Kidney capillary endothelial cell (primary cell): ENCODE measurements at regions not wholly inside any gene's neighbourhood (a gene's known extent, or its start where the extent isn't known, plus 50 kb on each side); places are given as distances from the start of the nearest gene placed in this dataset.
A peak's percentile ranks its signal among the peaks of the same experiment; 100 is the strongest.
"Not testable (repeated sequence)": the region's sequence is repeated elsewhere in the genome, so short reads cannot be mapped to it uniquely, and the experiment has no call there.

Experiments
- DNase-seq: peaks from one replicate; pipeline ENCODE4 v3.0.0-alpha.2; 2018; ENCODE audit warnings: low spot score

DNA sequence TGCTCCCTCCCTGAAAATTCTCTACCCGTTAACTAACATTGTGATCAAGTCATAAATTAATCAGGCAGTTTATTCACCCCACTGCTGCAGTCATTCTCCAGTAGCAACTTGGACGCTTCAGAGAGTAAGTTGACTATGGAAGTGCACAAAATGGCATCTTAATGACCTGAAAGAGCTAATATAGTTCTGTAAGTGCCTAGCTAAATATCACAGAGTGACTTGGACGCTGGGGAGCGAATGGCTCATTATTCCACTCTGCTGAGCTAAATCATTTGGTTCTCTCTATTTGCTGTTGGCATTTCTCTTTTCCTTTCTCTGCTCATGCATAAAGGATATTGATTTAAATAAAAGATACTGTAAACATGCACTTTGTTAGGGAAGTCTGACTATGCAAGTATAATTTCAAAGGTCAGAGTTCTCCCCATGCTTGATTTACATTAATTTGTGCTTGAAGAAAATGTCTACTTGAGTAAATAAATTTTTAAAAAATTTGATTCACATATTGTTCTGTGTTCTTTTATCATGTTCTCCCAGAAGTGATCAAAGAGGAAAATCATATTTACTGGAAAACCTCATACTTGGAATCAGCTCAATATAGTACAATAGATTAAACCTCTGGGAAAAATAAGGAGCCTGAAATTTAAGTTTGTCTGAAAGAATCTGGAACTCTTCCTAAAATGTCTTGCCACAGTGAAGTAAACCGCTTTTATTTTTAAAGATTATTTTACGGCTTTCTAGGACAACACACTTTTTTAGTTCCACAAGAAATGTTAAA, 169.5 kb upstream of the HAPLN1 start:
- DNase-seq, result no peak

DNA sequence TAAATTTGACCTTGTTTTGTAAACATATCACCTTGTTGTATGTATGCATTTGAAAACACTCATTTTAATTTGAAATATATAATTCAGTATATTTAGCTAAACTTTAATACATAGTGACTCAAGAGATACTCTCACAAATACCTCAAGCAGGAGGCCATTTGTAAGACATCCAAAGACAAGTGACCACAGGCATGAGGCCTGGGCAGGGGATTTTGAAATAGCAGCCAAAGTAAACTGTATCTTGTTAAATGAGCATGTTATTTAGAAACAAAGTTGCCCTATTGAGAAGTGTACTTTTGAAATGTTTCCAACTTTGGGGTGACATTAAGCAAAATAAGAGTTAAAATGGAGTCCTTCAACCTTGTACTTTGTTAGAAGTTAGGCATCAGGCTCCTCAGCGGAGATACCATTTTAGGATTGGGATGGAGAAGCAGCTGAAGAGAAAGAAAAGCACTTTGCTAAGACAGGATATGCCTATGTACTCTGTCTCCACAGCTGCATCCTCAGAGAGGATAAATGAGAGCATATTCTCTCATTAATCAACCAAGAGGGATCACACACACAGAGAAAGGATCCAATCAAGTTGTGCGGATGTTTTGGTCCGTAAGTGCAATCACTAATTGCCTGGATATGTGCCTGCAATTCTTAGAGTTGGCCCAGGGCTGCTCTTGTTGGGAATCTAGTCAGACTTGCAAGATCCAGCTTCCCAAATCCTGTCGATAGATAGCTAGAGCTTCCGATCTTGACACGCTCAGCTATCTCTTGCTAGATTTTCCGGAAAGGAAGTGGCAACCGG, 157.5 kb upstream of the HAPLN1 start:
- peak; percentile 10 for DNase-seq

DNA sequence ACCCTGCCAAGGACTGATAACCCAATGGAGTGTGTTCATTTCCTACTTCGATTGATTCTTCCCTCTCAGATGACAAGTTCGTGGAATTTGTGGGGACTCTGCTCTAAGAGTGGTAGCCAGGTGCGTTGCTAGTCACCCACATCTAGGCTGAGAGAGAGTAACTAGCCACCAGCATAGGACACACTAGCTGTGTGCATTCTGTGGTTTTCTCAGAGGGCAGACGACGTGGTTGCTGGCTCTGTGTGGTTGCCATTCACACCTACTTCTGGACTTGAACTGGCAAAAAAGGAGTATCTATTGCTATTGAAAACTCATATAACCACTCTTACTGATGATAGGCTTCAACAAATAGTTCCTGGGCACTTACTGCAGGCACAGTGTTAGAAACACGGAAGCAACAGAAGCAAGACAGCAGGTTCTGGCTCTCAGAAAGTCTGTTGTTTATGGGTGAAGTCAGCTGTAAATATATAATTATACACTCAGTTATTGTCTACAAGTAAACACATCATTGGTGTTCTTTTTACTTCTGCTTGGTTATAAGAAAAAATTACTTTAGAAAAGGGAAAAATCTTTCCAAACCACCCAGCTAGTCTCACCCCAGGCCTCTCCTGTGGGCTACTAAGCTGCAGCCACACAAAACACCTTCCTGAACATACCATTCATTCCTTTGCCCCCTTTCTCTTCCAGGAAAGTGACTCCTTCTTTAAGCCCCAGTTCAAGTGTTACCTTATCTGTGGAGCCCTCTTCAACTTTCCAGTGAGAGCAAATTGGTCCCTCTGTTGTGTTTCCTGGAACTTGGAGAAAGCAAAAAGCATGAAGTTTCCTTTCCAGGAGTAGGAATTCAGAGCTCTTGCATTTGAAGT, 151.1 kb upstream of the HAPLN1 start:
- DNase-seq, result no peak

DNA sequence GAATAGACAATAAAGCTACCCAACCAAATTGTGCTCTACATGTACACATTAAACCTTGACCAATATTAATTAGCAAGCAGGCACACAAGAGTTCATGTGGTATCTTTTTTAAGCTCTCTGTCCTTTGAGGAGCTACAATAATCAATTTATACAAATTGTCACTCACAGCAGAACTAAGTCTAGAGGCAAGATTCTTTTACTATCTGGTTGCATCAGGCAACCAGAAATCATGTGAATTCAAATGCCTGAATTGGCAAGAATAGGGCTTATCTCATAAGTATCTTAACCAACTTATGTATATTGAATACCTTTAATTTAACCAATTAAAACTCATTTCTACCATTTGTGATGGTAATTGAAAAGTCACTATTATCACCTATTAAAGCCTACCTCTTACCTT, 145.5 kb upstream of the HAPLN1 start:
- DNase-seq, result no peak

DNA sequence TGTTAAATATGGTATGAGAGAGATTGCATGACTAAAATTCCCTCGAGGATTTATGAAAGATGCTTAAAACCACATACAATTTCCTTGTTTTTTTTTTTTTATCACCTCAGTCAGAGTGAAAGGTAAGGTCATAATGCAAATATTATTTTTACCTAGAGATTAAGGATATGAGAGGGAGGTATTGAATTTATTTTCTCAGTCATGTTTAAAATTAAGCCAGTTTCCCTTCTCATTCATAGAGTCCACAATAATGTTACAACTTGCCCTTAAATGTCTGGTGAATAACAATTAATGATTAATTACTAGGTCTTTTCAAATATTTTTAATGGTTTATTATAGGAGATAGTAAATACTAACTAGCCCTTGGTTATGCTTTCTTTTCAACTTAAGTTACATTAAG, 144.9 kb upstream of the HAPLN1 start:
- no peak for DNase-seq

DNA sequence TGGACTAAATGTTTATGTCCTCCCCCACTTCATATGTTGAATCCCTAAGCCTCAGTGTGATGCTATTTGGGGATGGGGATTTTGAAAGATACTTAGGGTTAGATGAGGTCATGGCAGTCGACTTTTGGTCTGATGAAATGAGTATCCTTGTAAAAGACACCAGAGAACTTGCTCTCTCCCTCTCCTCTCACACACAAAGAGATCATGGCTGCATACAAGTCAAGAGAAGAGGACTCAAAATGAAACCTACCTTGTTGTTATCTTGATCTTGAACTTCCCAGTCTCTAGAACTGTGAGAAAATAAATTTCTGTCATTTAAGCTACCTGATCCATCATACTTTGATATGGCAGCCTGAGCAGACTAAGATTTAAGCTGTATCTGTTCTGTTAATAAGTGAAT, 144.0 kb upstream of the HAPLN1 start:
- no peak for DNase-seq

DNA sequence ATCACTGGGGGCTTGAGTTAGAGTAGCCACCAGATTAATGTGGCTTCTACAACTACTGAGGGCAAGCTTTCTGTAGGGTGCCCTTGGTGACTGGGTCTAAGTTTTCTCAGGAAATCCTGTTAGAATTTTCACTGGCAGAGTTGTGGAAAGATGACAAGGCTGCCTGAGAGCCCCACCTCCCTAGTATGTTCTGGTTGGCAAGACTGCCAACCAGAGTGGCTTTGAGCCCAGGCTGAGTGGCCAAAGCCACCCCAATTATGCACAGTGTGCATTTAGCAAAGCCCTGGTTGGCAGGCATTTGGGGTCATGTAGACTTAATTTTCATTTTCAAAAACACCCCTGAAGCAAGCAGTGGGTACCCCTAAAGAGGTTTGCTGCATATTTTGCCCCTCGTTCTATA, 136.7 kb upstream of the HAPLN1 start:
- no peak for DNase-seq

DNA sequence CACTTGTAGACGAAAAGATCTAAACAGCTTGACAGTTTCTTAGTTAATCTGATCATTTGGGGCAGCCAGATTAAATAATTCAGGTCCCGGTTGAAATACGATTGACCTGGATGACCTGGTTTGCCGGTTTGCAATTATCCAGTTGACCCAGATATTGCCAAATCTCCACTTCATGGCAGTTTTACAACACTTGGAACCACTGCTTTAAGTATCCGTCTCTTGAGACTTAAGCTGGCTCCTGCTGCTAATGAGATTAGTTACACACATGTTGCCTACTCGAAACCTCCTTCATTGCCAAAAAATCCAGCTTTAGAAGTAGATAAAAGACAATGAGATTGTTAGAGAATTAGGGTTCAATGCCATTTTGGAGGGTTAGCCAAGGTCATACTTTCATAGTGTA, 136.2 kb upstream of the HAPLN1 start:
- no peak for DNase-seq

DNA sequence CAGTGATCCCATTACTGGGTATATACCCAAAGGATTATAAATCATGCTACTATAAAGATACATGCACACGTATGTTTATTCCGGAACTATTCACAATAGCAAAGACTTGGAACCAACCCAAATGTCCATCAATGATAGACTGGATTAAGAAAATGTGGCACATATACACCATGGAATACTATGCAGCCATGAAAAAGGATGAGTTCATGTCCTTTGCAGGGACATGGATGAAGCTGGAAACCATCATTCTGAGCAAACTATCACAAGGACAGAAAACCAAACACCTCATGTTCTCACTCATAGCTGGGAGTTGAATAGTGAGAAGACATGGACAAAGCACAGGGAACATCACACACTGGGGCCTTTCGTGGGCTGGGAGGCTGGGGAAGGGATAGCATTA, 129.8 kb upstream of the HAPLN1 start:
- DNase-seq, result not testable (repeated sequence)

DNA sequence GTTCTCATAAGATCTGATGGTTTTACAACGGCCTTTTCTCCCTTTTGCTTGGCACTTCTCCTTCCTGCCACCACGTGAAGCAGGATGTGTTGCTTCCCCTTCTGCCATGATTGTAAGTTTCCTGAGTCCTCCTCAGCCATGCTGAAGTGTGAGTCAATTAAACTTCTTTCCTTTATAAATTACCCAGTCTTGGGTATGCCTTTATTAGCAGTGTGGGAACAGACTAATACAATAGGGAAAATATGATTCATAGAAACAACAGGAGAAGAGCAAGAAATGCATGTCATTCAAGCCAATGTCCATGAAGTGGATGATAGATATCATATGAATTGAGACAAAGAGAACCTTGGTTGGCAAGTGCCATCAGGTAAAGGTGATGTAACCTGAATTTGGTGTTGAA, 128.3 kb upstream of the HAPLN1 start:
- DNase-seq, result peak; percentile 51

DNA sequence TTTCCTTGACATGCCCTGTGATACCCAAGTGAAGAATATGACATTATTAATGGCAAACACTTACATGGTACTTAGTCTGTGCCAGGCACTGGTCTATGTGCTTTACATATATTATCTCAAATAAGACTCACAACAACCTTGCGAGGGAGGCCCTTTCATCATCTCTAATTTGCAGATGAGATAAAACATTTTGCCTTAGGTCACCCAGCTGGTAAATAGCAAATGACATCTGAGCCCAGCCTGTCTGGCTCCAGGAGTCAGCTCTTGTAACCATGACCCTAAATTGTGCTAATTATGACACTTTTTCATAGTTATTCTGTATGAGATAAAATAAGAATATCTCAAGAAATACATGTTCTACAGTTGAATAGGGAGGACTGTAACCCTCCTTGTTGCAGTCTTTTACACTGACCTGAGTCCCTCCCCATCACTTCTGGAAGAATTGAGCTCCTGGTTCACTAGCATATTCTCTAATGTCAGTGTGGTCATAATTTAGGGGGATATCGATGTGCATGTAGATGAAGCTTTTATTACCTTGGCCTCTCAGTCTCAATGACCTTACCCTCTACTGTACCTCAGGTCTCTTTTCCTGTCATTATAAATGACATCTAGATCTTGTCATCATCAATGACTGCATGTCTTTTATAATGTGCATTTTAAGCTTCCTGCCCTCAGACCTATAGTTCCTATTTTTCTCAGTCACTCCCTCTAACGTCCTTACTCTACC, 126.1 kb upstream of the HAPLN1 start:
- DNase-seq, result no peak

DNA sequence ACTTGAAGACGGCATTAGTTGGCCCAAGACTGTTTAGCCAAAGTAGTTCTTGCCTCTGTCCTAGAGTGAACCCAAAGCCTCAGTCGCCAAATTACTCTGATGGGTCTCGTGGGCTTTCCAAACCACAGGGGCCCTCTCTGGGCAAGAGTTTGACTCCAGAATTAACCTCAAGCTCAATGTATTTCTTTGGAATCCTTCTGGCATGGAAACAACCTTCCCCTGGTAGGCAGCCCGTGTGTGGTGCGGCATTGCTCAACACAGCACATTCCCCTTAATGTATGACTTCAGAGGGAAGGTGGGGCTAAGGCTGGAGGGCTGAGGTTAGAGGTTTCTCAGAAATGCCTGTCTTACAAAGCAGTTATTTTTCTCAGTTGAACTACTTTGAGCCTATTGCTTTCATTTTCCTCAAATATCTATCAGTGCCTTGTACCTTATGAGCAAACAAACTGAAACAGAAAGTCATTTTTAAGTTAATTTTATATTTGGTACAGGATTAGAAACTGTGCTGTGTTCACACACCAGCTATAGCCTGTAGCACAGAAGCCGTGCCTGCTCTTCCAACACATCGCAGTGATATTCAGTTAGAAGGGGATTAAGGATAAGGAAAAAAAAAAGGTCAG, 123.9 kb upstream of the HAPLN1 start:
- no peak for DNase-seq

DNA sequence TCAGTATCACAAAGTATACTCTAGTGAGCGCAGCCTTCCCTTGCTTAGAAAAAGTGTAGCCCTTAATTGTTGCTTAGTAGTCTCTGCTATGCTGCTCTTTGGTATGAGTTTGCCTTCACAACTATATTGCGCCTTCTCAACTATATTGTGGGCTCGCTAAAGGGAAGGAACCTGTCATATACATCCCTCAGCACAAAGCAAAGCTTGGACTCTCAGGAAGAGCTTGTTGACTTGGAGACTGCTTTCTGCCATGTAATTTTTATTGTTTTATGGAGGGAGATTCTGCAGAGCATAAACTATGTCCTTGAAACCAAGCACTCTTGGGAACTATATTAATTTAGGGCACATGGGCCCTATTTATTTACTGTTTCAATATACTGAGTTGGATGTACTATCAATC, 119.1 kb upstream of the HAPLN1 start:
- no peak for DNase-seq

DNA sequence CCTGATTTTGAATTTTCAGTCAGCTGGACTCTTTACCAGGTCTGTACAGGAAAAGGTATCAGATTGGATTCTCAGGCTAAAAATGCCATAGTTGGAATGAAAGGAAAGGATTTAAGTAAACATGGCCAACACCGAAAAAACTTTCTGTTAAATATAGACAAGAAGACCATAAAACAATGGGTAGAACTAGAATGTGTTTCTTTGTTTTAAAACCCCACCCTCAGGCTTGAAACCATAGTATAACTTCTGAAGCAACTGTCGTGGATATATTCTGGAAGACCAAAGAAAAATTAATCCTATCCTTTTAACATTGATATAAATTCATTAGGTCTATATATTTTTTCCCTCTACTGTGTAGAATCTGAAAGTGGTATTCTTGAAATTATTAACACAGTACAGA, 118.6 kb upstream of the HAPLN1 start:
- DNase-seq, result no peak

DNA sequence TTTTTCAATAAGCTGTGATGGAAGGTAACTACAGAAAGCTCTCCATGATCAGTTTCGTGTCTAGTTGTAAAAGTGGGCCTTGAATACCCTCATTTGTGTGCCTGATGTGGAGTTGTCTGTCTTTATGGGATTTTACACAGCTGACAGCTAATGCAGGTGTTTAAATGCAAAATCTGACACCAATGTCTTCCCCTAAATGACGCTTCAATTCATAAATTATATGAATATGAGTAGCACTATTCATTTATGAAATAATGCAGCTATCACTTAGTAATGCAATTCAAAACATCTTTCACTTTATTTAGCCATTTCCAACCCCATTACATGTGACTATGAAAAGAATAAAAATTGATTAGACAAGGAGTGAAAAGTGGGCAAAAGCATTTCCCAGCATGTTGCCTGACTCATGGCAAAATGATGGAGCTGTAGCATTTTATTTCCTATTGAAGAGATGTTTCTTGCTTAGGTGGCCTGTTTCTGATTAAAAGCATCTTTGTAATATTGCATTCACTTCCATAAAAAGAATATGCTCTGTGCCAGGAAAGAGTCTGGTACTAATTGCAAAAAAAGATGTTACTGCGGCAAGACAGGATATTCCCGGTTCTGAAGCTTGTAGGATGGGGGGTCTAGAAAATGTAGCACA, 116.7 kb upstream of the HAPLN1 start:
- no peak for DNase-seq

DNA sequence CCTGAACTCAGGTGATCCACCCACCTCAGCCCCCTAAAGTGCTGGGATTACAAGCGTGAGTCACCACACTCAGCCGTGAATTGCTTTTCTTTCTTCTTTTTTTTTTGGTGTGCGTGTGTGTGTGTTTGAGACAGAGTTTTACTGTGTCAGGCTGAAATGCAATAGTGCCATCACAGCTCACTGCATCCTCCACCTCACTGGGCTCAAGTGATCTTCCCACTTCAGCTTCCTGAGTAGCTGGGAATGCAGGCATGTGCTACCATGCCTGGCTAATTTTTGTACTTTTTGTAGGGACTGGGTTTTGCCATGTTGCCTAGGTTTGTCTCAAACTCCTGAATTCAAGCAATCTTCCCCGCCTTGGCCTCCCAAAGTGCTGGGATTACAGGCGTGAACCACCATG, 113.7 kb upstream of the HAPLN1 start:
- no peak for DNase-seq

DNA sequence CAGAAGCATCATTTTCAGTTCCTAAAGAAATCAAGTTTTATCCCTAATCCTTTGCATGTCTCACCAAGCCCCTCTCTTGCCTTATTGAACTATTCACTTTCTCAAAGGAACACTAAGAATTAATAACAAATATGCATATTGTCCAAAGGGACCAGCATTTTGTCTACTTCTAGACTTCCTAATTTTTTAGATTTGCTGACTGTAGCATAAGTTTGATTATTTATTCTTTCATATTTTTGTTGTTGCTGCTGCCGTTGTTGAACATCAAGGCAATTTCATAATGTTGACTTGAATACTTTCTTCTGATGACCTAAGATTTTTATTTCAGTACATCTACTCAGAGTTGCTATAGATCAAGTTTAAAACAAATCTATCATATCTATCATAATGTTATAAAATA, 111.2 kb upstream of the HAPLN1 start:
- DNase-seq, result no peak

DNA sequence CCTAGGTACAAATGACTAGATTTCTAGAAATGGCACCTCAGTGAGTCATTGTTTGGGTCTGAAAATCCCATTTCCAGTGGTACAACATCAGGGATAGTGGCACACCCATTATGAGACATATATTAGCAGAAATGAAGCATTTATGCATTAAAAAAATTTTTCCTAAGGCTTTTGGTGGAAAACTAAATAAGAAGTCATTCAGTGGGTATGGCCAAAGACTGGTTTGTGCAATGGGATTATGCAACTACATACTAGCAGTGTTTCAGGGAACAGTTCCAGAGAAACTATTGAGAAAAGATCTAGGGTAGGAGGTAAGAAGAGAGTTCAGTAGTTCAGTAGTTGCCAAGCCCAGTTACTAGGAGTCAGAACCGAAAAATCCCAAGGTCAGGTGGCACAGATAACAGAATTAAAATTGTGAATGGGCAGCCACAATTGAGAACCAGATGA, 106.5 kb upstream of the HAPLN1 start:
- DNase-seq, result peak; percentile 20

DNA sequence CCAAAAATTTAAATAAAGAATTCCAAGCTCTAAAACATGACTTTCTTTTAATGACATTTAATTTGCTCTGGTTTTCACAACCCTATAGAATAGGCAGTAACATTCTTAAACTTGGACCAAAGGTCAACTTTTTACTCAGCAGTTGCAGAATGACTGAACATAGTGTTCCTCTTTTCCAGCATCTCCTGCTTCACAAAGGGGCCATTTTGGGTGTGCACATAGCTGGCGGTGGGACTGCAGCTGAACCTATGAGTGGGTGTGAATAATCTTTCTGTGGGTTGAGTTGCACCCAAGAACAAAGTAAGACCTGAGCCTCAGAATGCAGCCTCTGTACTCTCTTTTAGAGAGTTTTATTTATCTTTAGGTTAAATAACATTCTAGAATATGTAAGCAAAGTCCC, 96.9 kb upstream of the HAPLN1 start:
- no peak for DNase-seq

DNA sequence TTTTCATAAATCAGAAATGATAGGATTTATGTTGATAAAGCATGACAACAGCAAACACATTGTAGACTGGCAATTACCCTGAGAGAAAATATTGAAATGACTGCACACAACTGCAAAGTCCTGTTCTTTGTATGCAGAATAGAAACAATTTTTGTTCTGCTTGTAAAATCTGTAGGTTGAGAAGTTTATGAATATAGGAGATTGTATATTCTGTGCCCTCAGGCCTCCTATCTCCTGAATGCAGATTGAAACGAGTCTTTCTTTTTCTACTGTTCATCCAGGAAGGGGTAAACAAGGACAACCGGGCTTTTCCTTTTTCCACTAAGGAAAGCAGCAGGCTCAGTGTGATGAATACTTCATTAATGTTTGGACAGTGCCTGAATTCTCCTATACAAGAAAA, 95.0 kb upstream of the HAPLN1 start:
- DNase-seq, result no peak

DNA sequence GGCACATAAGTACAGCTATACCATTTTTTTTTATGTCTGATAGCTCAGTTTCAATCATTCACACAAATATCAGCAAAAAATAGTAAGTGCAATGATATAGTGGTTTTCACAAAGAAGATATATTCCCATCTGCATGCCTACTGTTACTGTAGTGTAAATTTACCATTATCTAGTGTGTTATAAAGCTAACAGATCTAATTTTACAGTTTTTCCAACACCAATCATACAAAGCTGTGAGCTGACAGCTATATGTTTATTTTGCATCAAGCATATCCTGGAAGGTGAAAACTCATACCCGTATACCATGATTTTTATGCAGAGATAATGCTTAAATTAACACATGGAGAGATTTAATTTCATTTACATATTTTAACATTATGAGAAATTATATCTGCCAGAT, 89.9 kb upstream of the HAPLN1 start:
- no peak for DNase-seq
